Endodermal cell (in vitro differentiated cells): ENCODE measurements at regions not wholly inside any gene's neighbourhood (a gene's known extent, or its start where the extent isn't known, plus 50 kb on each side); places are given as distances from the start of the nearest gene placed in this dataset.

Source experiments
- DNase-seq: peaks from one replicate; pipeline ENCODE4 v3.0.0-alpha.2; 2017
- H3K27ac ChIP-seq: 2 replicates; pipeline ENCODE4 v1.5.1; 2013; ENCODE audit warnings: mild to moderate bottlenecking, low read depth, low read length, moderate library complexity
- H3K27me3 ChIP-seq: 2 replicates; pipeline ENCODE4 v1.6.1; 2013; ENCODE audit warnings: mild to moderate bottlenecking, low read length, moderate library complexity; ENCODE audit not compliant: insufficient read depth, control insufficient read depth, poor library complexity, severe bottlenecking
- H3K36me3 ChIP-seq: 2 replicates; pipeline ENCODE4 v1.7.0; 2013; ENCODE audit warnings: mild to moderate bottlenecking, low read length, moderate library complexity; ENCODE audit not compliant: control insufficient read depth, insufficient read depth
- H3K4me1 ChIP-seq: one replicate; pipeline ENCODE4 v1.7.0; 2013; ENCODE audit warnings: low read length; ENCODE audit not compliant: control insufficient read depth, insufficient read depth
- H3K4me3 ChIP-seq: 2 replicates; pipeline ENCODE4 v1.5.1; 2013; ENCODE audit warnings: mild to moderate bottlenecking, low read length, moderate library complexity
- H3K9ac ChIP-seq: 2 replicates; pipeline ENCODE4 v1.6.1; 2013; ENCODE audit warnings: mild to moderate bottlenecking, low read length, moderate library complexity; ENCODE audit not compliant: poor library complexity, severe bottlenecking; ENCODE audit errors: extremely low read depth
- H3K9me3 ChIP-seq: 2 replicates; pipeline ENCODE4 v1.6.1; 2013; ENCODE audit warnings: mild to moderate bottlenecking, low read length, moderate library complexity; ENCODE audit not compliant: control insufficient read depth
- H3K27ac Mint-ChIP-seq: 2 replicates; pipeline ENCODE4 v1.8.0; 2020; ENCODE audit warnings: mixed read lengths
- H3K27me3 Mint-ChIP-seq: 2 replicates; pipeline ENCODE4 v1.8.0; 2021; ENCODE audit warnings: mild to moderate bottlenecking, mixed read lengths; ENCODE audit not compliant: insufficient read depth
- H3K36me3 Mint-ChIP-seq: 2 replicates; pipeline ENCODE4 v1.8.0; 2020; ENCODE audit warnings: low read depth, mixed read lengths
- H3K4me1 Mint-ChIP-seq: 2 replicates; pipeline ENCODE4 v1.8.0; 2020; ENCODE audit warnings: mixed read lengths
- H3K4me3 Mint-ChIP-seq: 2 replicates; pipeline ENCODE4 v1.8.0; 2020; ENCODE audit warnings: mild to moderate bottlenecking, moderate library complexity, mixed read lengths
- H3K9me3 Mint-ChIP-seq: 2 replicates; pipeline ENCODE4 v1.8.0; 2020; ENCODE audit warnings: mild to moderate bottlenecking, mixed read lengths
- WGBS, 2 experiments: methylation state at CpG; one replicate each; pipeline versions ENCODE4 v1.1.5 to v1.1.7; 2013; ENCODE audit warnings: missing lambda C conversion rate in 2 of 2, mixed read lengths in 1 of 2; ENCODE audit not compliant: insufficient coverage in 1 of 2, insufficient read length in 1 of 2; 5-methylcytosine and 5-hydroxymethylcytosine counted together
- TF ChIP-seq, protein P1 (sequence below): fragments of 200-600 bp; sonication (generic); conservative IDR thresholded peaks from 2 replicates; pipeline ENCODE4 v1.5.0; 2021; ENCODE audit warnings: antibody characterized with exemption, mild to moderate bottlenecking

DNA sequence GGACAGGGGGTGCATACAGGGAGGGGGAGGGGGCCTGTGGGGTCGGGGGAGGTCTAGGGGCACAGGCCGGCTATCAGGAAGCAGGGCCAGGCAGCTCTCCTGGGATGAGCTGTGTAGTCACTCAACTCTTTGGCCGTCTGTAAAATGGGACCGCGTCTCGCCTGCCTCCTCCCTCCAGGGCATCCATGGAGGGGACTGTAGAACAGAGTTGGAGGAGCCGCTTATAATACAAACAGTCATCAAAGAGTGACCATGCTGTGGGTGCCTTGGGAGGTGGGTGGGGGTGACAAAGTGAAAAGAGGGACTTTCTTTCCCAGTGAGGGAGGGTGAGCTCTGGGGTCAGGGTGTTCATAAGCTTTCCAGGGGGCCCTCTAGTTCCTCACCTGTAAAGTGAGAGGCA, 169.6 kb upstream of the HAAO start:
- Mint-ChIP-seq H3K9me3 (no peaks in the 10 kb centered on the region), H3K4me3 (no peak overlapping the region), H3K27me3 (peaks cover 2% of the 10 kb centered on the region), H3K4me1 (peaks cover 44% of the 10 kb centered on the region), H3K36me3 (no peaks in the 10 kb centered on the region), H3K27ac (no peak overlapping the region)
- H3K4me1 ChIP-seq: peaks cover 7% of the 10 kb centered on the region
- no peak overlapping the region for H3K4me3 ChIP-seq
- DNase-seq: peak; percentile 43
- 87 to 100% methylated on average over 1 to 7 of the region's 7 CpGs for WGBS, 2 experiments
- no peaks in the 10 kb centered on the region for H3K27me3 ChIP-seq
- H3K36me3 ChIP-seq: no peaks in the 10 kb centered on the region
- H3K27ac ChIP-seq: no peak overlapping the region
- TF ChIP-seq, protein P1, sequence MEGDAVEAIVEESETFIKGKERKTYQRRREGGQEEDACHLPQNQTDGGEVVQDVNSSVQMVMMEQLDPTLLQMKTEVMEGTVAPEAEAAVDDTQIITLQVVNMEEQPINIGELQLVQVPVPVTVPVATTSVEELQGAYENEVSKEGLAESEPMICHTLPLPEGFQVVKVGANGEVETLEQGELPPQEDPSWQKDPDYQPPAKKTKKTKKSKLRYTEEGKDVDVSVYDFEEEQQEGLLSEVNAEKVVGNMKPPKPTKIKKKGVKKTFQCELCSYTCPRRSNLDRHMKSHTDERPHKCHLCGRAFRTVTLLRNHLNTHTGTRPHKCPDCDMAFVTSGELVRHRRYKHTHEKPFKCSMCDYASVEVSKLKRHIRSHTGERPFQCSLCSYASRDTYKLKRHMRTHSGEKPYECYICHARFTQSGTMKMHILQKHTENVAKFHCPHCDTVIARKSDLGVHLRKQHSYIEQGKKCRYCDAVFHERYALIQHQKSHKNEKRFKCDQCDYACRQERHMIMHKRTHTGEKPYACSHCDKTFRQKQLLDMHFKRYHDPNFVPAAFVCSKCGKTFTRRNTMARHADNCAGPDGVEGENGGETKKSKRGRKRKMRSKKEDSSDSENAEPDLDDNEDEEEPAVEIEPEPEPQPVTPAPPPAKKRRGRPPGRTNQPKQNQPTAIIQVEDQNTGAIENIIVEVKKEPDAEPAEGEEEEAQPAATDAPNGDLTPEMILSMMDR: no peak
- no peaks in the 10 kb centered on the region for H3K9me3 ChIP-seq
- no peak overlapping the region for H3K9ac ChIP-seq

DNA sequence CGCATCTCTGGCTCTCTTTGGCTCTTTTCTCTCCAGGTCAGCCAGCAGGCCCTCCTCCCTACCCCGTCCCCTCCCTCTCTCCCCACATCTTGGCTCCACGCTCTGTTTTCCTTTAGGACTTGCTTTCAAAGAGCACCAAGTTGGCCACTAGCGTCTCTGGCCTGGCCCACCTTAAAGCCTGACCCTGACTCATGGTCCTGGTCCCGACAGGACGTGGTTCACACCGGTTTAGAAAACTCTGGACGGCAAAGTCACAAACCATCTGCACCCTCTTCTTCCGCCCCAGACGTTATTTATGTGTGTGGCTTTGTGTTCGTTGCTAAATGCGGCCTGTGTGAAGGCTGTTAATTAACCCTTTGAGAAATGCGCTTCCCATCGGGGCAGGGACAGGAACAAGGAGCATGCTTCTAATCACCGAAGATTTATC, 169.0 kb upstream of the HAAO start:
- Mint-ChIP-seq H3K36me3 (no peaks in the 10 kb centered on the region), H3K27me3 (peaks cover 2% of the 10 kb centered on the region), H3K9me3 (no peaks in the 10 kb centered on the region), H3K4me1 (peaks cover 48% of the 10 kb centered on the region), H3K4me3 (no peak overlapping the region), H3K27ac (no peak overlapping the region)
- 74 to 79% methylated on average over 8 to 15 of the region's 15 CpGs for WGBS, 2 experiments
- Histone ChIP-seq H3K27me3 (no peaks in the 10 kb centered on the region), H3K9me3 (no peaks in the 10 kb centered on the region), H3K36me3 (no peaks in the 10 kb centered on the region), H3K9ac (no peak overlapping the region), H3K4me1 (peaks cover 7% of the 10 kb centered on the region), H3K4me3 (no peak overlapping the region), H3K27ac (peak overlapping the region; percentile 53)
- DNase-seq: peak; percentile 57
- TF ChIP-seq, protein P1: no peak

GRCh38 chr2:42960842-42961180, 168.4 kb upstream of the HAAO start:
- Histone ChIP-seq H3K36me3 (no peaks in the 10 kb centered on the region), H3K4me1 (peaks cover 7% of the 10 kb centered on the region)
- TF ChIP-seq, protein P1: no peak

More at GRCh38 chr2:42960842-42961180, 168.4 kb upstream of the HAAO start:
- Mint-ChIP-seq H3K27me3 (peaks cover 2% of the 10 kb centered on the region), H3K9me3 (no peaks in the 10 kb centered on the region), H3K4me3 (no peak overlapping the region), H3K27ac (no peak overlapping the region), H3K36me3 (no peaks in the 10 kb centered on the region), H3K4me1 (peaks cover 48% of the 10 kb centered on the region)
- no peak overlapping the region for H3K4me3 ChIP-seq
- H3K27me3 ChIP-seq: no peaks in the 10 kb centered on the region
- no peaks in the 10 kb centered on the region for H3K9me3 ChIP-seq
- DNase-seq: no peak
- no peak overlapping the region for H3K27ac ChIP-seq
- 93% methylated on average over 6 of the region's 6 CpGs for WGBS, 2 experiments
- H3K9ac ChIP-seq: no peak overlapping the region
